Tibial artery (tissue), 4 donors: ENCODE measurements at regions not wholly inside any gene's neighbourhood (a gene's known extent, or its start where the extent isn't known, plus 50 kb on each side); places are given as distances from the start of the nearest gene placed in this dataset.

Source experiments
- DNase-seq, 2 donors: peaks; one replicate each; pipeline ENCODE4 v3.0.0-alpha.2; 2019
- H3K27ac ChIP-seq, 2 donors: fragments of 200-600 bp; sonication (generic) in 1 of 2; 1 replicate in 1 of 2; 2 replicates in 1 of 2; pipeline ENCODE4 v1.5.1; 2018 to 2019; ENCODE audit warnings: mild to moderate bottlenecking in 1 of 2
- H3K27me3 ChIP-seq, 2 donors: fragments of 200-600 bp; sonication (generic) in 1 of 2; one replicate each; pipeline versions ENCODE4 v1.5.1 to v1.6.0; 2016 to 2019
- H3K36me3 ChIP-seq, 3 donors: fragments of 200-600 bp; sonication (generic) in 2 of 3; one replicate each; pipeline ENCODE4 v1.5.1; 2016 to 2019; ENCODE audit warnings: mild to moderate bottlenecking in 2 of 3
- H3K4me1 ChIP-seq, 4 donors: fragments of 200-600 bp; sonication (generic) in 2 of 4; 1 replicate in 3 of 4; 2 replicates in 1 of 4; pipeline ENCODE4 v1.5.1; 2016 to 2019
- H3K4me3 ChIP-seq, 2 donors: fragments of 200-600 bp; sonication (generic) in 1 of 2; 1 replicate in 1 of 2; 2 replicates in 1 of 2; pipeline ENCODE4 v1.5.1; 2018 to 2019; ENCODE audit warnings: mild to moderate bottlenecking in 2 of 2
- H3K9me3 ChIP-seq, 3 donors: fragments of 200-600 bp; sonication (generic) in 1 of 3; one replicate each; pipeline ENCODE4 v1.5.1; 2016 to 2019
- CTCF ChIP-seq, 2 experiments: fragments of 200-600 bp in 1 of 2; fragments of 450-650 bp in 1 of 2; IDR thresholded peaks; one replicate each; pipeline ENCODE4 v1.5.1; 2017 to 2019; ENCODE audit warnings: antibody characterized with exemption in 2 of 2, mild to moderate bottlenecking in 1 of 2, moderate library complexity in 1 of 2
- intact Hi-C: fragments of 100-400 bp; cut with DNase I; formaldehyde crosslinking; loops from one replicate; pipeline ENCODE4 v1.15.0; 2023; ENCODE audit warnings: low total_unique reads

GRCh38 chr13:79973533-79973963 lies 367.4 kb downstream of the SPRY2 start:
- H3K4me3 ChIP-seq: no peak overlapping the region
- H3K27me3 ChIP-seq: no peaks in the 10 kb centered on the region
- peak; percentile 32 to 36 for TF ChIP-seq CTCF (IDR thresholded peaks at IDR 0.05)
- H3K27ac ChIP-seq: no peak overlapping the region
- H3K4me1 ChIP-seq: no peaks in the 10 kb centered on the region
- H3K36me3 ChIP-seq: no peaks in the 10 kb centered on the region
- no peaks in the 10 kb centered on the region for H3K9me3 ChIP-seq
- DNase-seq: no peak
- intact Hi-C loops: no loop called here

DNA sequence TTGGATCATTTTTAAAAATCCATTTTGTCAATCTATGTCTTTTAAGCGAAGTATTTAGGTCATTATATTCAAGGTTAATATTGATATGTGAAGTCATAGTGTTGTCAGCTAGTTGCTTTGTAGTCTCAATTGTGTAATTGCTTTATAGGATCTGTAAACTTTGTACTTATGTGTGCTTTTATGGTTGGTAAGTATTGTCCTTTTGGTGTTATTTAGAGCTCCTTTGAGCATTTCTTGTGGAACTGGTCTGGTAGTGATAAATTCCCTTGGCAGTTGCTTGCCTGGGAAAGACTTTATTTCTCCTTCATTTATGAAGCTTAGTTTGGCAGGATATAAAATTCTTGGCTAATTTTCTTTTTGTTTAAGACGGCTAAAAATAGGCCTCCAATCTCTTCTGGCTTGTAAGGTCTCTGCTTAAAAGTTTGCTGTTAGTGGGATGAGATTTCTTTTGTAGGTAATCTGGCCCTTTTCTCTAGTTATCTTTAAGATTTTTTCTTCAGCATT lies 368.8 kb downstream of the SPRY2 start:
- intact Hi-C loops: no loop called here
- no peaks in the 10 kb centered on the region for H3K9me3 ChIP-seq
- no peak for TF ChIP-seq CTCF (IDR thresholded peaks at IDR 0.05)
- no peaks in the 10 kb centered on the region for H3K4me1 ChIP-seq
- H3K4me3 ChIP-seq: no peak overlapping the region
- no peaks in the 10 kb centered on the region for H3K36me3 ChIP-seq
- H3K27ac ChIP-seq: no peak overlapping the region
- no peaks in the 10 kb centered on the region for H3K27me3 ChIP-seq
- no peak for DNase-seq

- no peaks in the 10 kb centered on the region for H3K4me1 ChIP-seq
- no peaks in the 10 kb centered on the region for H3K36me3 ChIP-seq
- DNase-seq: no peak
- H3K27ac ChIP-seq: no peak overlapping the region
- intact Hi-C loops: no loop called here
- no peaks in the 10 kb centered on the region for H3K27me3 ChIP-seq
- H3K9me3 ChIP-seq: no peaks in the 10 kb centered on the region
- H3K4me3 ChIP-seq: no peak overlapping the region
- no peak for TF ChIP-seq CTCF (IDR thresholded peaks at IDR 0.05)
These were observed 374.4 kb downstream of the SPRY2 start for GRCh38 chr13:79966493-79966895.

DNA sequence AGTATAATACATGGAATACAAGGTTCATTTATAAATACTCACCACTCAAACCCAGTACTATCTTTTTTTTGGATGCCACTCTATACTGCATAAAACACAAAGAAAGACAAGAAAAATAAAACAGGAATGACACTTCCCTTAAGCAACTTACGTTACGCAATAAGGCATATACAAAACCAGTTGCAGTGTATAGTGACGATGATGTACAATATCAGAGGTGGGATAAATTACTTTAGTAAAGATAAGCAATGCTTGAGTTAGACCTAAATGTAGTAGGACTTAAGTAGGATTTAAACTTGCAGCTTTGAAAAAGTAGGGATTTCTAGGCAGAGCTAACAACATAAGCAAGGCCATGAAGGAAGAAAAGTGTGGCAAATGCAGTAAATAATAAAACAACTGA lies 374.9 kb downstream of the SPRY2 start:
- no peak for TF ChIP-seq CTCF (IDR thresholded peaks at IDR 0.05)
- DNase-seq: no peak
- no peak overlapping the region for H3K27ac ChIP-seq
- H3K36me3 ChIP-seq: no peaks in the 10 kb centered on the region
- no peaks in the 10 kb centered on the region for H3K4me1 ChIP-seq
- no peaks in the 10 kb centered on the region for H3K27me3 ChIP-seq
- H3K4me3 ChIP-seq: no peak overlapping the region
- intact Hi-C loops: no loop called here
- H3K9me3 ChIP-seq: no peaks in the 10 kb centered on the region

DNA sequence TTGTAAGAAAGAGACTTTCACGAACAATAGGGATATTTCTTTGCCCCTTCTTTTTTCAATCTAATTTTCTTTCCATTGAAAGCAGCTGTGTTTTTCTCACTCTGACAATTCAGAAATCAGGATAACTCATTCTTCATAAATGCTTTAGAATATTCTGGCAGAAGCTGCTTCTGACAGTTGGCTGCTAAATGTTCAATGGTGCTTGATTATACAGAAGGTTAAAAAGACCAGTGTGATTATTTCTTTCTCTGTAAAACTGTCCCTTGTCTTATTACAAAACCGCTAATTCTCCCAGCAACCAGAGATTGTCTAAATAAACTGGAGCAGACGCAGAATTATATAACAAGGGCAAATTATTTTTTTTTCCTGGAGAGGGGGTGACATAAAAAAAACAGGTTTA lies 394.4 kb downstream of the SPRY2 start:
- H3K36me3 ChIP-seq: no peaks in the 10 kb centered on the region
- H3K9me3 ChIP-seq: no peaks in the 10 kb centered on the region
- no peak overlapping the region for H3K27ac ChIP-seq
- no peaks in the 10 kb centered on the region for H3K4me1 ChIP-seq
- no peak for DNase-seq
- no peak for TF ChIP-seq CTCF (IDR thresholded peaks at IDR 0.05)
- intact Hi-C loops: no loop called here
- no peaks in the 10 kb centered on the region for H3K27me3 ChIP-seq
- H3K4me3 ChIP-seq: no peak overlapping the region
